HS-27A (cell line): ENCODE measurements at regions not wholly inside any gene's neighbourhood (a gene's known extent, or its start where the extent isn't known, plus 50 kb on each side); places are given as distances from the start of the nearest gene placed in this dataset.

Experiments used
- DNase-seq: peaks from one replicate; pipeline ENCODE4 v3.0.0-alpha.2; 2012; ENCODE audit warnings: low read depth, missing footprints

DNA sequence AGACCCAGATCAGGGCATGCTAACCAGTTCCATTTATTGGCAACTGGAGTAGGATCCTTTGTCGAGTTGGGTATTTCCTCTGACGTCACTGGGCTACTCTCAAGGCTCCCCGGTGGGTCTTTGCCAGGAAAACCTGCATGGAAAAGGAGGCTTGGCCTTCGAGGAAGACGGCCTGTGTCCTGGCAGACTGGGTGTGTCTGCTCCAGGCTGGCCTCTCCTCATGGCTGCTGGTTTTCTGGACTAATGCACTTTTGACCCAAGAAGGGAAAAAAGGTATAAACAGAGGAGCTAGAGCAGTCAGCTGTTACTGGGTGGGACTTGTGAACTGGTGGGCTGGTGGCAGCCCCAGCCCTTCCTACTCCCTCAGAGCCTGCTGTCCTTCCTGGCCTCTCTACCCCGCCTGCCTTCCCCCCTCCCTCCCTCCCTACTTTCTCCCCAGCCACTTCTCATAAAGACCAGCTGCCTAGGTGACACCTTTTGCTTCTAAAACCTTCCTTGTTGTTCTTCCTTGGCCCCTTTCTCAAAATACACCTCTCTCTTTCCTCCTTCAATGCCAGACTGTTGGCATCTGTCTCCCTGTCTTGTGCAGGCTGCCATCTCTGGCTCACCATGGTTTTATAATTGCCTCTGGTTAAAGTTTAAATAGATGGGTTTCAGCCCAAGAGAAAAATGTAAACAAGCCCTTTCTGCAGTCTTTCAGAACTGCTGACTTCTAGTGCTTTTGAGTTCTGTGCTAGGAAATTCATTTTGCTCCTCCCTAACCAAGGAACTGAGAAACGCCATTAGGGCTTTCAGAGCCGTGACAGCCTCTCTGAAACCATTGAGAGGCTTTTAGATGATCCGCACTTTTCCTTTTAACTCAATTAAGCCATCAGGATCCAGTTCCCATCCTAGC lies 101.8 kb upstream of the MKLN1 start:
- no peak for DNase-seq

- no peak for DNase-seq
Measured at GRCh38 chr7:131226514-131226865, 101.2 kb upstream of the MKLN1 start.

GRCh38 chr7:131231381-131232220 lies 96.1 kb upstream of the MKLN1 start:
- DNase-seq, result no peak

DNA sequence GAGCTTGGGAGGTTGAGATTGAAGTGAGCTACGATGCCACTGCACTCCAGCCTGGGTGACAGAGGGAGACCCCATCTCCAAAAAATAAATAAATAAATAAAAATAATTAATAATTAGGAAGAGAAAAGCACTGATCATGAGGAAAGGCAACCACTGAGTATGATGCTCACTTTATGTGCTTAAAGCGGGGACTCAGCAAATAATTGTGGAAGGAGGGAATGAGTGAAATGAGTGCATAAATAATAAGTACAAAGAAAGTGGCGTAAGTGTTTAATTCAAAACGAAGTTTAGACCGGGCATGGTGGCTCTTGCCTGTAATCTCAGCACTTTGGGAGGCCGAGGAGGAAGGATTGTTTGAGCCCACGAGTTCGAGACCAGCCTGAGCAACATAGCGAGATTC lies 94.9 kb upstream of the MKLN1 start:
- no peak for DNase-seq

GRCh38 chr7:131233193-131233592 lies 94.5 kb upstream of the MKLN1 start:
- no peak for DNase-seq

GRCh38 chr7:131234719-131235488 lies 92.8 kb upstream of the MKLN1 start:
- DNase-seq, result no peak

- peak; percentile 63 for DNase-seq
Measured at GRCh38 chr7:131235489-131236317, 92.0 kb upstream of the MKLN1 start.

GRCh38 chr7:131236318-131236672 lies 91.4 kb upstream of the MKLN1 start:
- no peak for DNase-seq

GRCh38 chr7:131238347-131238931 lies 89.2 kb upstream of the MKLN1 start:
- no peak for DNase-seq

DNA sequence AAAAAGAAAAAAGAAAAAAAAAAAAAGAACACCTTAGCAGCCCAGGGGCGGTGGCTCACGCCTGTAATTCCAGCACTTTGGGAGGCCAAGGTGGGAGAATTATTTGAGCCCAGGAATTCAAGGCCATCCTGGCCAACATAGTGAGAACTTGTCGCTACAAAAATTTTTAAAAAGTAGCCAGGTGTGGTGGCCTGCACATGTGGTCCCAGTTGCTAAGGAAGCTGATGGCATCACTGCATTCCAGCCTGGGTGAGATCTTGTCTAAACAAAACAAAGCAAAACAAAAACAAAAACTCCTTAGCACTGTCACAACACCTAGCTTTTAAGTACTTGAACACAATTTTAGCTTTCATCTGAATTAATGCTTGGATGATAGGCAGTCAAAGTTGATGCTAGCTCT lies 86.3 kb upstream of the MKLN1 start:
- no peak for DNase-seq

DNA sequence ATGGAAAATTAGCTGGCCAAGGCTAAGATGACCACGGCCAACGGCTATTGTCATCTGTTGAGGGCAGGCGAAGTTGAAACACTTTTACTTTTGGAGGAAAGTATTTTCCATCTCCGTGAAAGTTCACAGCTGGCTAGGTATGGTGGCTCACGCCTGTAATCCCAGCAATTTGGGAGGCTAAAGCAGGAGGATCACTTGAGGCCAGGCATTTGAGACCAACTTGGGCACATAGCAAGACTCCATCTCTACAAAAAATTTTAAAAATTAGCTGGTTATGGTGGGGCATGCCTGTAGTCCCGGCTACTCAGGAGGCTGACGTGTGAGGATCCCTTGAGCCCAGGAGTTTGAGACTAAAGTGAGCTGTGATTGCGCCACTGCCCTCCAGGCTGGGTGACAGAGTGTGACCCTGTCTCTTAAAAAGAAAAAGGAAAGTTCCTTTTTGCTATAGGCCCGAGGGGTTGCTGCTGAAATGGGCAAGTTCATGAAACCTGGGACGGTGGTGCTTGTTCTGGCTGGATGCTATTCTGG lies 85.5 kb upstream of the MKLN1 start:
- DNase-seq, result no peak

- peak; percentile 64 for DNase-seq
Measured at GRCh38 chr7:131244259-131244852, 83.3 kb upstream of the MKLN1 start.

- DNase-seq, result peak; percentile 76
Measured at GRCh38 chr7:131249003-131249402, 78.7 kb upstream of the MKLN1 start.

- DNase-seq, result no peak
Measured at GRCh38 chr7:131249483-131249882, 78.2 kb upstream of the MKLN1 start.

DNA sequence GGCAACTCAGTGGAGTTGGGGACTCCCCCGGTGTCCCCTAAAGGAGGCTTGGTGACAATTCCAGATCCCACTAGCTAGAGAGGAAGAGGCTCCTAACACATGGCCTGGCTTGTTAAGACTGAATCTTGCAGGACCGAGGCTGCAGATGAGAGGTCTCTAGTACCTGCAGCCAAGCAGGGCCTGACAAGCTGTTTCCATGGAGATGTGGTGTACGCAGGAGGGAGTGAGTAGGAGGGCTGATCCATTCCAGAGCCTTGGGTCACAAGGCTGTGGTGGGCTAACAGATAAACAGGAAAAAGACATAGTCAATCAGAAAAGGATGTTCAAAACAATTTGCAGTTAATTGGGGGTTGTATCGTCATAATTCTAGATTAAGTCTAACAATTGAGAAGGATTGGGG lies 77.3 kb upstream of the MKLN1 start:
- DNase-seq, result no peak

DNA sequence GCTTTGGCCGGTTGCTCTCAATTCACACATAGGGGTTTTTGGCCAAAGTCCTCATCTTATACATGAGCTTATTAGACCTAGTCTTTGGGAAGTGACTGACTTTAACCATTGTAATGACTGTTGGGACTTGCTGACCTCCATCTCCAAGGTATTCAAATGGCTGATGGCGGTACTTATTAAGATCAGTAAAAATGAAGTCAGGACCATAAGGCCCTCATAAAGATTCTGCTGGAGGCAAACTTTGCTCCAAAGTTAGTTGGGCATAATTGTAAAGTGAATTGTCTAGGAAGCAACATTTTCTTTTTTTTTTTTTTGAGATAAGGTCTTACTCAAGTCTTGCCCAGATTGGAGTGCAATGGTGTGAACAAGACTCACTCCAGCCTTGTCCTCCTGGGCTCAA lies 76.3 kb upstream of the MKLN1 start:
- no peak for DNase-seq

GRCh38 chr7:131252976-131253375 lies 74.7 kb upstream of the MKLN1 start:
- DNase-seq, result no peak

- no peak for DNase-seq
Measured at GRCh38 chr7:131254211-131254610, 73.5 kb upstream of the MKLN1 start.

DNA sequence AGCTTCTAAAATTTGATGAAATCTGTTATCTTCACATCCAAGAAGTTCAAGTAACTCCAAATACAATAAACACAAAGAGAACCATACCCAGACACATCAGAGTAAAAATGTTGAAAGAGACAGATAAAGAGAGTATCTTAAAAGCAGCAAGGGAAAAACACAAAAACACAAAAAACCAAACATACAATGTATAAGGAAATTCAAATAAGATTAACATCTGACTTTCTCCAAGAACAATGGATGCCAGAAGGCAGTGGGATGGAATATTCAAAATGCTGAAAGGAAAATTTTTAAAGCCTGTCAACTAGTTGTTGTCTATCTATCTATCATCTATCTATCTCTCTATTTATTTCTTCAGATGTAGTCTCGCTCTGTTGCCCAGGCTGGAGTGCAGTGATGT lies 72.4 kb upstream of the MKLN1 start:
- DNase-seq, result no peak

GRCh38 chr7:131261476-131261994 lies 66.1 kb upstream of the MKLN1 start:
- DNase-seq, result no peak
